ENCODE measurements at regions not wholly inside any gene's neighbourhood (a gene's known extent, or its start where the extent isn't known, plus 50 kb on each side); places are given as distances from the start of the nearest gene placed in this dataset.

GRCh38 chr7:15836651-15837050 lies 150.2 kb upstream of the MEOX2 start:
- H3K4me1 ChIP-seq (ENCODE audit: insufficient read depth, low read length), result no peaks in the 10 kb centered on the region
- H3K9ac ChIP-seq (ENCODE audit: low read depth, low read length), result no peak overlapping the region
- H3K79me2 ChIP-seq (ENCODE audit: insufficient read depth, low read length), result no peaks in the 10 kb centered on the region
- ATAC-seq (ENCODE audit: insufficient read depth, low read depth) (no peak), DNase-seq (no peak)
- no peak overlapping the region for H3K4me3 ChIP-seq (ENCODE audit: low read depth in 1 of 2, low read length in 2 of 2)
- H3K27me3 ChIP-seq (ENCODE audit: insufficient read depth, low read length, poor library complexity), result no peaks in the 10 kb centered on the region
- no peaks in the 10 kb centered on the region for H3K9me3 ChIP-seq (ENCODE audit: insufficient read depth, low read length, severe bottlenecking)
- no peak overlapping the region for H3K4me2 ChIP-seq (ENCODE audit: insufficient read depth, low read length)
- no peaks in the 10 kb centered on the region for H4K20me1 ChIP-seq (ENCODE audit: insufficient read depth, low read length)
- no peak for TF ChIP-seq EZH2 (IDR thresholded peaks at IDR 0.05; ENCODE audit: borderline replicate concordance, low read depth, low read length, severe bottlenecking)
- TF ChIP-seq CTCF (IDR thresholded peaks at IDR 0.05; ENCODE audit: borderline replicate concordance, extremely low read depth, low read length, poor library complexity, severe bottlenecking), result no peak
- no peak overlapping the region for H3K27ac ChIP-seq (ENCODE audit: low read length)
- H2AFZ ChIP-seq (ENCODE audit: low read depth, low read length), result no peak overlapping the region
- no peaks in the 10 kb centered on the region for H3K36me3 ChIP-seq (ENCODE audit: insufficient read depth, low read length)

- Histone ChIP-seq H3K9ac (ENCODE audit: low read depth, low read length) (no peak overlapping the region), H3K79me2 (ENCODE audit: insufficient read depth, low read length) (no peaks in the 10 kb centered on the region), H4K20me1 (ENCODE audit: insufficient read depth, low read length) (no peaks in the 10 kb centered on the region), H3K4me1 (ENCODE audit: insufficient read depth, low read length) (no peaks in the 10 kb centered on the region), H3K27me3 (ENCODE audit: insufficient read depth, low read length, poor library complexity) (no peaks in the 10 kb centered on the region), H3K36me3 (ENCODE audit: insufficient read depth, low read length) (no peaks in the 10 kb centered on the region), H2AFZ (ENCODE audit: low read depth, low read length) (no peak overlapping the region), H3K27ac (ENCODE audit: low read length) (no peak overlapping the region), H3K9me3 (ENCODE audit: insufficient read depth, low read length, severe bottlenecking) (no peaks in the 10 kb centered on the region), H3K4me2 (ENCODE audit: insufficient read depth, low read length) (no peak overlapping the region), H3K4me3 (ENCODE audit: low read depth in 1 of 2, low read length in 2 of 2) (no peak overlapping the region)
- no peak for TF ChIP-seq CTCF (IDR thresholded peaks at IDR 0.05; ENCODE audit: borderline replicate concordance, extremely low read depth, low read length, poor library complexity, severe bottlenecking)
- no peak for TF ChIP-seq EZH2 (IDR thresholded peaks at IDR 0.05; ENCODE audit: borderline replicate concordance, low read depth, low read length, severe bottlenecking)
- ATAC-seq (ENCODE audit: insufficient read depth, low read depth) (no peak), DNase-seq (no peak)
These were observed 149.6 kb upstream of the MEOX2 start for GRCh38 chr7:15836041-15836440.

- TF ChIP-seq EZH2 (IDR thresholded peaks at IDR 0.05; ENCODE audit: borderline replicate concordance, low read depth, low read length, severe bottlenecking), result no peak
- no peak for TF ChIP-seq CTCF (IDR thresholded peaks at IDR 0.05; ENCODE audit: borderline replicate concordance, extremely low read depth, low read length, poor library complexity, severe bottlenecking)
- no peaks in the 10 kb centered on the region for H3K79me2 ChIP-seq (ENCODE audit: insufficient read depth, low read length)
- ATAC-seq (ENCODE audit: insufficient read depth, low read depth), result no peak
- H3K4me1 ChIP-seq (ENCODE audit: insufficient read depth, low read length), result no peaks in the 10 kb centered on the region
- no peak overlapping the region for H2AFZ ChIP-seq (ENCODE audit: low read depth, low read length)
- no peak overlapping the region for H3K27ac ChIP-seq (ENCODE audit: low read length)
- H4K20me1 ChIP-seq (ENCODE audit: insufficient read depth, low read length), result no peaks in the 10 kb centered on the region
- no peak overlapping the region for H3K9ac ChIP-seq (ENCODE audit: low read depth, low read length)
- no peak overlapping the region for H3K4me3 ChIP-seq (ENCODE audit: low read depth in 1 of 2, low read length in 2 of 2)
- H3K9me3 ChIP-seq (ENCODE audit: insufficient read depth, low read length, severe bottlenecking), result no peaks in the 10 kb centered on the region
- H3K27me3 ChIP-seq (ENCODE audit: insufficient read depth, low read length, poor library complexity), result no peaks in the 10 kb centered on the region
- no peak overlapping the region for H3K4me2 ChIP-seq (ENCODE audit: insufficient read depth, low read length)
- no peaks in the 10 kb centered on the region for H3K36me3 ChIP-seq (ENCODE audit: insufficient read depth, low read length)
- no peak for DNase-seq
These were observed 148.0 kb upstream of the MEOX2 start for GRCh38 chr7:15834446-15834845.

GRCh38 chr7:15832996-15833395 lies 146.5 kb upstream of the MEOX2 start:
- no peak overlapping the region for H3K9ac ChIP-seq (ENCODE audit: low read depth, low read length)
- H4K20me1 ChIP-seq (ENCODE audit: insufficient read depth, low read length), result no peaks in the 10 kb centered on the region
- no peak overlapping the region for H2AFZ ChIP-seq (ENCODE audit: low read depth, low read length)
- ATAC-seq (ENCODE audit: insufficient read depth, low read depth), result no peak
- H3K27ac ChIP-seq (ENCODE audit: low read length), result no peak overlapping the region
- no peak overlapping the region for H3K4me3 ChIP-seq (ENCODE audit: low read depth in 1 of 2, low read length in 2 of 2)
- H3K4me2 ChIP-seq (ENCODE audit: insufficient read depth, low read length), result no peak overlapping the region
- H3K27me3 ChIP-seq (ENCODE audit: insufficient read depth, low read length, poor library complexity), result no peaks in the 10 kb centered on the region
- H3K79me2 ChIP-seq (ENCODE audit: insufficient read depth, low read length), result no peaks in the 10 kb centered on the region
- no peaks in the 10 kb centered on the region for H3K9me3 ChIP-seq (ENCODE audit: insufficient read depth, low read length, severe bottlenecking)
- no peaks in the 10 kb centered on the region for H3K4me1 ChIP-seq (ENCODE audit: insufficient read depth, low read length)
- no peaks in the 10 kb centered on the region for H3K36me3 ChIP-seq (ENCODE audit: insufficient read depth, low read length)
- DNase-seq, result no peak
- no peak for TF ChIP-seq EZH2 (IDR thresholded peaks at IDR 0.05; ENCODE audit: borderline replicate concordance, low read depth, low read length, severe bottlenecking)
- TF ChIP-seq CTCF (IDR thresholded peaks at IDR 0.05; ENCODE audit: borderline replicate concordance, extremely low read depth, low read length, poor library complexity, severe bottlenecking), result no peak
